ENCODE measurements at regions not wholly inside any gene's neighbourhood (a gene's known extent, or its start where the extent isn't known, plus 50 kb on each side); places are given as distances from the start of the nearest gene placed in this dataset.

GRCh38 chr2:133888107-133888506 lies 319.8 kb upstream of the NCKAP5 start:
- Histone ChIP-seq H4K20me1 (ENCODE audit: control insufficient read depth, insufficient read depth, low read length, poor library complexity, severe bottlenecking) (no peaks in the 10 kb centered on the region), H3K27me3 (replicated peaks in 1 of 4; ENCODE audit: control extremely low read depth in 1 of 4, control insufficient read depth in 3 of 4, insufficient read depth in 4 of 4, low read length in 3 of 4) (peaks cover 0 to 3% (median 0%) of the 10 kb centered on the region in 4 experiments), H3K4me1 (ENCODE audit: control insufficient read depth in 2 of 2, insufficient read depth in 2 of 2, low read length in 2 of 2) (peaks cover 7 to 10% of the 10 kb centered on the region in 2 donors), H3K79me2 (ENCODE audit: control insufficient read depth, insufficient read depth, low read length) (no peaks in the 10 kb centered on the region), H3K4me2 (replicated peaks; ENCODE audit: low read depth, low read length, poor library complexity, severe bottlenecking) (no peak overlapping the region), H3K9ac (ENCODE audit: low read length) (no peak overlapping the region), H3K36me3 (replicated peaks in 1 of 2; ENCODE audit: control extremely low read depth in 1 of 2, control insufficient read depth in 1 of 2, extremely low read depth in 1 of 2, insufficient read depth in 2 of 2, low read length in 1 of 2) (no peaks in the 10 kb centered on the region), H3K27ac (ENCODE audit: low read length in 2 of 2) (no peak overlapping the region), H3K4me3 (ENCODE audit: control extremely low read depth in 1 of 5, extremely low read depth in 1 of 5, insufficient read depth in 1 of 5, low read depth in 2 of 5, low read length in 4 of 5) (no peak overlapping the region), H3K9me3 (ENCODE audit: control extremely low read depth in 1 of 3, control insufficient read depth in 2 of 3, insufficient read depth in 1 of 3, low read length in 2 of 3) (peaks cover 0 to 3% (median 0%) of the 10 kb centered on the region in 3 donors), H2AFZ (ENCODE audit: insufficient read depth, low read depth, low read length, poor library complexity, severe bottlenecking) (no peak overlapping the region)
- WGBS (ENCODE audit: insufficient coverage), result 100% methylated on average over 6 of the region's 8 CpGs
- ATAC-seq (ENCODE audit: low read depth) (no peak), DNase-seq (no peak)
- no peak overlapping the region for H3K4me3 Mint-ChIP-seq
- peaks cover 14% of the 10 kb centered on the region for H3K4me1 Mint-ChIP-seq
- ChIA-PET POLR2A (no interaction called here), CTCF (interaction anchor here (0.8 to 9.6 kb wide), 15 partner anchors 194 to 563 kb away, joined by 3 to 232 read pairs (median 7); no protein-coding TSS in a partner anchor)
- intact Hi-C loops (cut with micrococcal nuclease), result loop anchor here (5.0 kb wide), 3 partner anchors 64 to 1009 kb away; no protein-coding TSS in a partner anchor
- TF ChIP-seq CTCF (IDR thresholded peaks at IDR 0.05) (no peak), EZH2 (IDR thresholded peaks at IDR 0.05; ENCODE audit: borderline replicate concordance, insufficient read depth, low read depth, low read length, poor library complexity, severe bottlenecking) (no peak)
- no peaks in the 10 kb centered on the region for H3K9me3 Mint-ChIP-seq (ENCODE audit: insufficient read depth)
- H3K27me3 Mint-ChIP-seq, result no peaks in the 10 kb centered on the region
- H3K27ac Mint-ChIP-seq, result no peak overlapping the region

- Histone ChIP-seq H4K20me1 (ENCODE audit: control insufficient read depth, insufficient read depth, low read length, poor library complexity, severe bottlenecking) (no peaks in the 10 kb centered on the region), H3K9ac (ENCODE audit: low read length) (no peak overlapping the region), H3K9me3 (ENCODE audit: control extremely low read depth in 1 of 3, control insufficient read depth in 2 of 3, insufficient read depth in 1 of 3, low read length in 2 of 3) (peaks cover 0 to 6% (median 0%) of the 10 kb centered on the region in 3 donors), H3K79me2 (ENCODE audit: control insufficient read depth, insufficient read depth, low read length) (no peaks in the 10 kb centered on the region), H3K27me3 (replicated peaks in 1 of 4; ENCODE audit: control extremely low read depth in 1 of 4, control insufficient read depth in 3 of 4, insufficient read depth in 4 of 4, low read length in 3 of 4) (peaks cover 0 to 3% (median 0%) of the 10 kb centered on the region in 4 experiments), H2AFZ (ENCODE audit: insufficient read depth, low read depth, low read length, poor library complexity, severe bottlenecking) (no peak overlapping the region), H3K4me3 (ENCODE audit: control extremely low read depth in 1 of 5, extremely low read depth in 1 of 5, insufficient read depth in 1 of 5, low read depth in 2 of 5, low read length in 4 of 5) (no peak overlapping the region), H3K36me3 (replicated peaks in 1 of 2; ENCODE audit: control extremely low read depth in 1 of 2, control insufficient read depth in 1 of 2, extremely low read depth in 1 of 2, insufficient read depth in 2 of 2, low read length in 1 of 2) (no peaks in the 10 kb centered on the region), H3K4me2 (replicated peaks; ENCODE audit: low read depth, low read length, poor library complexity, severe bottlenecking) (no peak overlapping the region), H3K27ac (ENCODE audit: low read length in 2 of 2) (no peak overlapping the region), H3K4me1 (ENCODE audit: control insufficient read depth in 2 of 2, insufficient read depth in 2 of 2, low read length in 2 of 2) (peaks cover 10 to 13% of the 10 kb centered on the region in 2 donors)
- TF ChIP-seq CTCF (IDR thresholded peaks at IDR 0.05), result no peak
- no peak for TF ChIP-seq EZH2 (IDR thresholded peaks at IDR 0.05; ENCODE audit: borderline replicate concordance, insufficient read depth, low read depth, low read length, poor library complexity, severe bottlenecking)
- H3K4me3 Mint-ChIP-seq, result no peak overlapping the region
- ATAC-seq (ENCODE audit: low read depth) (no peak), DNase-seq (no peak)
- no peaks in the 10 kb centered on the region for H3K9me3 Mint-ChIP-seq (ENCODE audit: insufficient read depth)
- CTCF ChIA-PET, result interaction anchor here (0.8 to 9.6 kb wide), 10 partner anchors 8 to 562 kb away, joined by 3 to 232 read pairs (median 8); no protein-coding TSS in a partner anchor
- 95% methylated on average over 2 of the region's 8 CpGs for WGBS (ENCODE audit: insufficient coverage)
- intact Hi-C loops (cut with micrococcal nuclease), result loop anchor here (5.0 kb wide), 3 partner anchors 64 to 1009 kb away; no protein-coding TSS in a partner anchor
- H3K27ac Mint-ChIP-seq, result no peak overlapping the region
- H3K27me3 Mint-ChIP-seq, result no peaks in the 10 kb centered on the region
- POLR2A ChIA-PET, result interaction anchor here (0.6 kb wide), 1 partner anchor 542 kb away, joined by 10 read pairs; no protein-coding TSS in a partner anchor
- H3K4me1 Mint-ChIP-seq, result peaks cover 17% of the 10 kb centered on the region
These were observed 320.5 kb upstream of the NCKAP5 start for GRCh38 chr2:133888621-133889219.
